ENCODE measurements at regions not wholly inside any gene's neighbourhood (a gene's known extent, or its start where the extent isn't known, plus 50 kb on each side); places are given as distances from the start of the nearest gene placed in this dataset.
A peak's percentile ranks its signal among the peaks of the same experiment; 100 is the strongest.
"Not testable (repeated sequence)": the region's sequence is repeated elsewhere in the genome, so short reads cannot be mapped to it uniquely, and the experiment has no call there.

DNA sequence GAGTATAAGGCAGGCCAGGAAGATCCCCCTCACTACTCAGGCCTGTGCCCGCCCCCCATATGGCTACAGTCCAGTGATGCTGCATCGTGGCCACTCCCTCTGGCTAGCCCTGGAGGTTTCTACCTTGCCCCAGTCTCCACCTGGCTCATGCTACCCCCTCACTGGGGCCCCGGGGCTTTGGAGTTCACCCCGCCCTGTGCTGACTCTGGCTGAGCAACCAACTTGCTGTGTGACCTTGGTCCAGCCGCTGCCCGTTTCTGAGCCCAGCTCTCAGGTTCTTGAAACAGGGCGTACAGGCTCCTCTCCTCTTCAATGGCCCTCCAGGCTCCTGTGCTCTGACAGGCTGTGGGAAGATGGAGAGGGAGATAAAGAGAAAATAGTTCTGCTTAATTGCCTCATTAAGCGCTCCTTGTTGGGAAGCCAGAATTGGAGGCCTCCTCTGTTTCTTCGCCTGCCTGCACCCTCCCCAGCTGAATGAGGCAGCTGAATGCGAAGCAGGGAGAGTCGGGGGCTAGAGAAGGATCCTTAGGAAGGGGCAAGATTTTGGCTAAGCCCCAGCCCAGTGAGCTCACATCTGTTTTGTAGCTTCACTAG is 138.2 kb upstream of the NCOR2 start:
- DNase-seq: no peak

DNA sequence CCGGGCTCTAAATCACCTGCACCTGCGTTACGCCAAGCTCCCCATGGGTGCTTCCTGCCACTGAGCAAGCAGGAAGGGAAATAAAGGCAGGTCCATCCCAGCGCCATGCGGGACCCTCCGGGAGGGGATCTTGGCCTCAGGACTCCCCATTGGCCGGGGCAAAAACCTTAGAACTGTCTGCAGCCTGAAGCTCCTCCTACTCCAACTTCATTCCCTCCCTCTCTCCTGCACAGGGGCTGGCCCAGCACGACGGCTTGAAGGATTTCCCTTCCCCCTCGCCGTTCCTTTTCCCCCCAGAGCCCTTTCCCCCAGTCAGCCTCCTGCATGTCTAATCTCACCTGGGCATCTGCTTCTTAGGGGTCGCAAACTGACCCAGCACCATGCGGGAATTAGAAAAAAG is 137.2 kb upstream of the NCOR2 start:
- no peak for DNase-seq

DNA sequence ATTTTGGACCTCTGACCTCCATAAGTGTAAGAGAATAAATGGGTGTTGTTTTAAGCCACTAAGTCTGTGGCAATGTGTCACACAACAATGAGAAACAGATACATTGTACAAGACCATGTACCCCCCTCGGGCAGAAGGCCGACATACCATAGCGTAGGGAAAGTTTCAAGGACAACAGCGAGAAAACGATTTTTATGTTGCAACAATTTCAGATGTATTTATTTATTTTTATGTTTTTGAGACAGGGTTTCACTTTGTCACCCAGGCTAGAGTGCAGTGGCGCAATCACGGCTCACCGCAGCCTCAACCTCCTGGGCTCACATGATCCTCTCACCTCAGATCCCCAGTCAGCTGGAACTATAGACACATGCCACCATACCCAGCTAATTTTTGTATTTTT is 136.4 kb upstream of the NCOR2 start:
- DNase-seq: no peak

DNA sequence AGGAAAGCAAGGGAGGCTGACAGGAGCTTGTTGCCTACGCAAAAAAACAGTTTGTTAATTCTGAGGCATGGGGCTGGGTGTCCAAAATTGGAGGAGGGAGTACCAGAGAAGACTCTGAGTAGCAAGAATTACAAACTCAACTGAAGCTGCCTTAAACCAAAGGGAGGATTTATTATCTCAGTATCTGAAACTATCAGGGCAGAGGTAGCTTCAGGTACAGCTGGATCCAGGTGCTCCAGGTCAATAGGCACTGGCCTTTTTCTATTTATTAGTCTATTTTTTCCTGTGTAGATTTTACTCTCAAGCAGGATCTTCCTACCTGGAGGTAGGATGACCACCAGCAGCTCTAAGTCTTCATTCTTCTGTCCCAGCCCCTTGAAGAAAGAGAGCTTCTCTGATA is 135.3 kb upstream of the NCOR2 start:
- no peak for DNase-seq

DNA sequence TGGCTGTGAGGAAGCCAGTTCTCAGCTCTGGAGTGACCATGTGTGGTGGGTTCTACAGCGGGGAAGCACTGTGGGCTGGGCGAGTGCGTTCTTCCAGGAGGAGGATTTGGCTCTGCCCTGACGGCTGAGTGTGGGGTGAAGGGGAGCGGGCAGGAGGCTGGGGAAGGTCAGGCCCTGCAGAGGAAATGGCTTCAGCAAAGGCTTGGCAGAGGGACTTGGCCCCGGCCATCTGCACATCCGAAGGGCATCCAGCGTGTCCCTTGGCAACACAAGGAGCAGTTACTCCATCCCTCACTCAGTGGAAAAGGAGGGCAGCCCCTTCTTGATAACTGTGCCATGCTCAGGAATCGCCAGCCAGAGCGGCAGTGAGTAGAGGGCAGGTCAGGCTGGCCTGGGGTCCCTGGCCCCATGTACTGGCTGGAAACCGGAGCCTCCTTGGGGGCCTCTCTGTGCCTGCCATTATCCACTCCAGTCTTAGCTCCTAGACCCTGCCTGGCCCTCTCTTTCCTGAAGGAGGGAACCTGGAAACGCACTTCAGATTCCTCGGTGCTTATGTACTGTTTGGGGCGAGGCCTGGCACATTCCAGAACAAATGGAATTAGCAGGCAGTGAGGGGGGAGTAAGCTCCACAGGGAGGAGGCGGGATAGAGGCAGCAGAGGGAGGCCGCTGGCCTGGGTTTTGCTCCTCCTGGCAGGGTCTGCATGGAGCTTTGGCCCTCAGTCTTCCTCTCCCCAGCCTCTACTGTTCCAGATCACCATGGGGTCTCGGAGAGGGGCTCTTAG is 133.6 kb upstream of the NCOR2 start:
- peak; percentile 80 for DNase-seq

DNA sequence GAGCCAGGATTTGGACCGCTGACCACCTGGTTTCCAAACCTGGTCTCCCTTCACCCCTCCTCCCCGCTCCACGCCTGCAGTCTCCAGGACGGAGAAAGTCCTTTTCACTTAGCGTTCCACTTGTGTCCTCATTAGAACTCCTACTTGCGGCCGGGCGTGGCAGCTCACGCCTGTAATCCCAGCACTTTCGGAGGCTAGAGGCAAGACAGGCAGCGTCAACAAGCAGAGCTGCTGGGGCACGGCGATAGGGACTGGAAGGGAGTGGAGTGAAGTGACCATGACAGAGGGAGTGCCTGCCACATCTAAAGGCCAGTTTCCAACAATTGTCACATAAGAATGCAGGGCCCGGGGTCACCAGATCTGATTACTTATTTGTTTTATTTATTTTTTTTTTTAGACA is 132.5 kb upstream of the NCOR2 start:
- no peak for DNase-seq

DNA sequence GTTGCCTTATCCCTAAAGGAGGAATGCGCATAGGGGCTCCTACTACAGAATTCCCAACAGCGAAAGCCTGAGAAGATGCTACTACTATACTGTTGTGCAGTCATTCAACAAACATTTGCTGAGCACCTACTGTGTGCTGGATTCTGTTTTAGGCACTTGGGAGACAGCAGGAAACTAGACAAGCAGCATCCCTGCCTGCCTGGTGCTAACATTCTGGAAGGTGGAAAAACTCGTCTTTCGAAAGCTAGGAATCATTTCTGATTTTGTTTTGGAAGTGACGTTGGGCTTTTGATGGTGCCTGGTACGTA is 131.5 kb upstream of the NCOR2 start:
- DNase-seq: no peak

DNA sequence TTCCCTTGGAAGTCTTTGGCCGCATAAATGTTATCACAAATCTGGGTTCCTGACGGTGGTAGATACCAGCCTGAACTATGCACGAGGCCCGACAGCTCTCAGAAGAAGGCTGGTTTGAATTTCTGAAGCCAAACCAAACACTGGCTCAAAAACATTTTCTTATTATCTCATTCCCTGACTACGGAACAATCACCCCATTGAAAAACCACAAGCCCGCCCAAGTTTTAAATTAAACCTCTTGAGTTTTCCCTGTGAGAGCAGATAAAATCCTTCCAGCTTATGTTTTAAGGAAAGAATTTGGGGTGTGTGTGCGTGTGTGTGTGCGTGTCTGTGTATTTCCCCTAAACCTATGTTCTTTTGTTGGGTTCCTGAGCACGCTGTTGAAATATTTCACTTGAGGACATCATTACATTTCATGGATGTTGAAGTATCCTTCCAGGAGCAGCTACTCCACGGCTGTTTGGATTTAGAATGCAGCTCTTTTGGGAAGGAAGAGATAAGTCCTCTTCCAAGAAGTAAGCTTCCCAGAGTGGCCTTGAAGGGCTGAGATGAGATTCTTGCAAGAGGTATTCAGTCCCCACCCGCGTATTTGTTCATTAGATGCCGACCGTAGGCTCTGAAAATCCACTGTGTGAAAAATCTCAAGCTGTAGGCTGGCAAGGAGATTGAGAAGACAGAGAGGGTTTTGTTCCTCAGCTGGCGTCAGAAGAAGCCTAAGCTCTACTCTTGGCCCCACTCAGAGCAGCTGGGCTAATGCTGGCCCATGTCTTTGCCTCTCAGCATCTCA is 131.0 kb upstream of the NCOR2 start:
- peak; percentile 77 for DNase-seq

DNA sequence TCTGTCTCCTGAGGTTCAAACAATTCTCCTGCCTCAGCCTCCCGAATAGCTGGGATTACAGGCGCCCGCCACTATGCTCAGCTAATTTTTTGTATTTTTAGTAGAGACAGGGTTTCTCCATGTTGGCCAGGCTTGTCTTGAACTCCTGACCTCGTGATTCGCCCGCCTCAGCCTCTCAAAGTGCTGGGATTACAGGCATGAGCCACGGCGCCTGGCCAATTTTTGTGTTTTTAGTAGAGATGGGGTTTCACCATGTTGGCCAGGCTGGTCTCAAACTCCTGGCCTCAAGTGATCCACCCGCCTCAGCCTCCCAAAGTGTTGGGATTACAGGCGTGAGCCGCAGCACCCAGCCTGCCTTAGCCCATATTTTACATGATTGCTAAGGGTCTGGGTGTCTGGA is 130.3 kb upstream of the NCOR2 start:
- DNase-seq: not testable (repeated sequence)

DNA sequence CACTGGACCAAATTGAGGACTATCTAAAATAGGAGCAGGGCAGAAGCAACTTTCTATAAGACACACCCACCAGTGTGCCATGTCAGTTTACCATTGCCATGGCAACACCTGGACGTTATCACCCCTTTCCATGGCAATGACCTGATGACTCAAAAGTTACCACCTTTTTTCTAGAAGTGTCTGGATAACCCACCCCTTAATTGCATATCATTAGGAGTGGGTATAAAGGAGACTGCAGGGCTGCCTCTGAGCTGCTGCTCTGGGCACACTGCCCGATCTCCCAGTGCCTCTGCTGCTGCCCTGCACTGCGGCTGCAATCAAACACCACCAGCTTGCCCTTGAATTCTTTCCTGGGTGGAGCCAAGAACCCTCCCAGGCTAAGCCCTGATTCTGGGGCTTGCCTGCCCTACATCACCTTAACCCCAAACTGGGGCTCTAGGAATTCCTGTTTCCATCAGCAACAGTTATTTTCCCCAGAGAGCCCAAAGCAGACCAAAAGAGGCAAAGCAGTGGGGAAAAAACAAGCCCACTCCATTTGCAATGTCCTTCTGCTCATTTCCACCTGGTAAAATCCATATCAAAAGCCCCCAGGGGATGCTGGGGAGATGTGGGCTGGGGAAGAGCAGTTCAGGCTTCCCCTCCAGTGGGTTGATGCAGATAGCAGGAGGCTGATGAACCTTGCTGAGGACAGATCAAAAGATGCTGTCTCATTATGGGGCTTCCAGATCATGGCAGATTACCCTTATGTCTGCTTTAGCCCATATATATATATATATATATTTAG is 129.5 kb upstream of the NCOR2 start:
- DNase-seq: no peak

DNA sequence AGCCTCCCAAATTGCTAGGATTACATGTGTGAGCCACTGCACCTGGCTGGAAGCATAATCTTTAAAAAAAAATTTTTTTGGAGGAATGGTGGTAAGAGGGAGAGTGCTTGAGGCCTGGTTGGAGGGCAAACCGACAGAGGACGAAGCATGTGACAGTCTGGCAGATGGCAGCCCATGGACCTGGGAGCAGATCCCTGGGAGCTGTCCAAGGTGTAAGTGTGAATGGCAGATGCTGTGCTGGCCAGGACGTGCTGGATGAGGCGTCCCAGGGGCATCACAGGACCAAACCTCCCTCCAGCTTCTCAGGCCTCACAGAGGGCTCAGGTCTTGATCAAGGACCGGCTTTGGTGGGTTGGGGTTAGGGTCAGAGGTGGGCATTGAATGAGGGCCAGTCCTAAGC is 128.4 kb upstream of the NCOR2 start:
- DNase-seq: no peak

DNA sequence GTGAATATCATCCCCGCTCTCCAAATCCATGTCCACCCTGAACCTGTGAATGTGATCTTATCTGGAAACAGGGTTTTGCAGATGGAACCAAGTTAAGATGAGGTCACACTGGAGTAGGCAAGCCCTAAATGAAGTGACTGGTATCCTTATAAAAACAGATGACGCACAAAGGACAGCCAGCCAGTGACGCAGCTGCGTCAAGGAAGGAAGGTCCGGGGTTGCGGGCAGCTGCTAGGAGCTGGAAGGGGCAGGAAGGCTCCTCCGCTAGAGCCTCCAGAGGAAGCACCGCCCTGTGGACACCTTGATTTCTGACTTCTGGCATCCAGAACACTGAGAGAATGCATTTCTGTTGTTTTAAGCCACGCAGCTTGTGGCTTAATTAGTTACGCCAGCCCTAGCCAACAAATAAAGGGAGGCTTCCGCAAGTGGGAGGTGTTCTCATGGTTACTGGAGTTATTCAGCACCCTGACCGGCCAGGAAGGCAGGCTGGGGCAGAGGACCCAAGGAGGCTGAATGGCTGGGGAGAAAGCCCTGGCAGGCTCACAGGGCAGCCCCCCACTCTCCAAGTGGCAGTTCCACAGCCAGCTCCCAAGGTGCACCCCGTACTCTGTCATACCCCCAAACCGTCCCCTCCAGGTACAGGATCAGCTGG is 127.6 kb upstream of the NCOR2 start:
- no peak for DNase-seq

DNA sequence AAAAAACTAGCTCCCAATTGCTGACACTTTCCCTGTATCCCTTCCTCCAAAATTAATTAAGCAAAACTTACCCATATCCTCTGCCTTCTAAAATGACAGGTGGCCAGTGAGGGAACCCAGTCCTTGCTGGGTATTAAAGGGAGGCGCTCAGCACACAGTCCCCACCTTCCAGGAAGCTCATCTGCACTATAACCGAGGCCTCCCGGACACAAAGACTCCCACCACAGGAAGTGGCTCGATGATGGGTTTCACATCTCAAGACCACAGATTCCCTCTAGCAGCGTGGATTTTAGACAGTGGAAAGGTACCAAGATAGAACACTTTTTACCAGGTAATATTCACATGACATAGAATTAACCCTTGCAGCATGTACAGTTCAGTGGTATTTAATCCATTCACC is 126.8 kb upstream of the NCOR2 start:
- no peak for DNase-seq

DNA sequence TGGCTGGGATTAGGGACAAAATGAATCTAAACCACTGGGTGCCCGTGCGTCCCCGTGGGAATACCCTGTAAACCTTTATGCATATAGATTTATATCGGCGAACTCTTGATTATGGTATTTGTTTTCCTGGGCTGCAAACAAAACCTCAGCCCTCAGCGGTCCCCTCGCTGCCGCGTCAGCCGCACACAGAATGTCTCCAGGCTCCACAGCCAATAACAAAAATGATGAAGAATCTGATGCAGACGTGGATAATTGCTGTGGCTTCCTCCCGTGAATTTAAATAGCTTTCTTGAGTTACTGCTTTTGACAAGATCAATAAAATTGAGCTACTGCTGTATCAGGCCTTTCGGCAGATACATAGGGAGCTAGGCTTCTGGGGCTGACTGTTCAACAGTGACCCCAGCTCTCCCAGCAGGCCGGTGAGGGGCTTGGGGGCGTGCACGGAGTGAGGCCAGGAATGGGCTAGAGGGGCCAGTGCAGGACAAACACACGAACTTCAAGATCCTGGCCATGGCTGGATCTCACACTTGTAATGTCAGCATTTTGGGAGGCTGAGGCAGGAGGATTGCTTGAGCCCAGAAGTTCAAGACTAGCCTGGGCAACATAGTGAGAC is 125.8 kb upstream of the NCOR2 start:
- no peak for DNase-seq

DNA sequence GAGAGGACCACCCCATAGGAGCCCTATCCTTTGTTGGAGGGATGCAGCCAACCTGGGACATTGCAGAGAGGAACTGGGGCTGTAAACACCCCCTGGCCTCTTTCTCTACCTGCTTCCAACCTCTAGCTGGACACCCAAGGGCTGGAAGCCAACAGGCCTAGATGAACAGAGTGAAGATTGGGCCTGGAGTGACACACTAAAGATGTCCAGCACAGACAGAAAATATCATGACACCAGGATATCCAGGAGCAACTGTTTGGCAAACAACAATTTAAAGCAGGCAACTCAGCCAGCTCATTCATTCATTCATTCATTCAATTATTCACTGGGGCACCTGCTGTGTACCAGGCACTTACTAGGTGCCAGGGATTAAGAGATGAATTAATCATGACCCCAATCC is 125.0 kb upstream of the NCOR2 start:
- DNase-seq: no peak

DNA sequence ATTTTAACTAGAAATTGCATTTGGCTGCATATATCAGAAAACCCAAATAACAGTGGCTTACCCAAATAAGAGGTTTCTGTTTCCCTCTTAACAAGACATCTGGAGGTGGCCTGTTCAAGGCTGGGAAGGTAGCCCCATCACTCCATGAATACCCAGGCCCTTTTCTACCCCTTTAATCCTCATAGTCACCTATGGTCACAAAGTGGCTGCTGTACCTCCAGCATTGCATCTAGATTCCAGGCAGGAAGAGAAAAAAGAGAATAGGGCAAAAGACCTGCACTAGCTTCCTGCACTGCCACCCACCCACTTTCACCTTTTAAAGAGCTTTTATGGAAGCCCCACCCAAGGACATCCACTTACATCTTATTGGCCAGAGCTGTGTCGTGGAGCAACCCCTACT is 124.0 kb upstream of the NCOR2 start:
- DNase-seq: no peak

DNA sequence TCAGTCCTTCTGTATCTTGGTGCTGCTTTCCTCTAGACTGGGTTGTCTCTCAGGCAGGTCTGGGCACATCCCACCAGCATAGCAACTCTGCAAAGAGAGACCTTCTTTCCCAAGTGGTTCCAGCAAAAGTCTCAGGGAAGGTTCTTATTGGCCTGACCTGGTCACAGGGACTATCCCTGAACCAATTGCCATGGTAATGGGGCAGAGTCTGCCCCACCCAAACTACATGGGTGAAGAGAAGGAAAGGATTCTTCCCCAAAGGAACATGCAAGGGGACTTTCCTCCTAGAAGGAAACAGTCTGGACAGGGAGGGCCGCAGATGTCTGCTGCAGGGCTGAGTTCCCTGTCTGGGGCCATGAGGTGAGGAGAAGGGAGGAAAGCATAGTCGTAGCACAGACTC is 122.2 kb upstream of the NCOR2 start:
- no peak for DNase-seq

DNA sequence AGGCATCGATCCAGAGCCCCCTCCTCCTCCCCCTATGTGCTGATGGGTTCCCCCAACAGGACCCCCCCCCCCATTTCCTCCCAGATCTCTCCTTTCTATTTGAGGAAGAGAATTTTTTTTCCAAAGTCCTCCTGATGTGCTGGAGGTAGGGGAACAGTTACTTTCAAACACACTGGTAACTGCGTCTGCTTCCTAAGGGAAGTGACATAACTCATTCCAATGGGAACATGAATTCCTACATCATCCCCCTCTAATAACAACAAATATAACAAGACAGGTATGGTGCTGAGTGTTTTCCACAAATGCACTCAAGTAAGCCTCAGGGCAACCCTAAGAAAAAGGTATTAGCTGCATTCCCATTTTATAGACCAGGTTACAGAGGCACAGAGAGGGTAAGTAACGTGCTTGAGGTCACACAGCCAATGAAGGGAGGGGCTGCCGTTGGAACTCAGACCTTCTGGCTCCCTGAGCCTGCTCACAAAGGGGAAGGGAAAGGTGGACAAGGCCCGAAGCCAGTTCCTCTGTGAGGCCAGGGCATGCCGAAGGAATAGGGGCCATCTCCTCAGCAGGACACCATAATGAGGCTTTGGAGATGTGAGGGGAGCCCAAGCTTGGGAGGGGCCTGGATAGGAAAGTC is 121.1 kb upstream of the NCOR2 start:
- DNase-seq: no peak

DNA sequence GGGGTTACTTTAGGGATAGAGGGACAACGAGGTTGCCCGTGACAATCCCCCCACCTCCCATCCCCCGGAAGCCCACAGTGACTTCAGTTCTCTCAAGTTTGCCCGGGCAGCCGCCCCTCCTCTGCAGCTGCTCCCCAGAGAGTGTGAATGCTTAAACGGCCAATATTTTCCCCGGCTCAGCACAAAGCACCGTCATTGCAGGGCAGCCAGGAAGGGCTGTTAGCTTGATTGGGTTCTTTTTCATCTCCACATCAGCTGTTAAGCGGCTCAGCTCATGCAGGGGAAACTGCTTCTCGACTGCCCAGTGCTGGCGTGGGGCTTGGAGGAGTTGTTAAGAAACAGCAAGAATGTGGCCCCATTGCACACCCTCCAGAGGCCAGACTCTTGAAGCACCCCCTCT is 120.5 kb upstream of the NCOR2 start:
- DNase-seq: peak; percentile 51

DNA sequence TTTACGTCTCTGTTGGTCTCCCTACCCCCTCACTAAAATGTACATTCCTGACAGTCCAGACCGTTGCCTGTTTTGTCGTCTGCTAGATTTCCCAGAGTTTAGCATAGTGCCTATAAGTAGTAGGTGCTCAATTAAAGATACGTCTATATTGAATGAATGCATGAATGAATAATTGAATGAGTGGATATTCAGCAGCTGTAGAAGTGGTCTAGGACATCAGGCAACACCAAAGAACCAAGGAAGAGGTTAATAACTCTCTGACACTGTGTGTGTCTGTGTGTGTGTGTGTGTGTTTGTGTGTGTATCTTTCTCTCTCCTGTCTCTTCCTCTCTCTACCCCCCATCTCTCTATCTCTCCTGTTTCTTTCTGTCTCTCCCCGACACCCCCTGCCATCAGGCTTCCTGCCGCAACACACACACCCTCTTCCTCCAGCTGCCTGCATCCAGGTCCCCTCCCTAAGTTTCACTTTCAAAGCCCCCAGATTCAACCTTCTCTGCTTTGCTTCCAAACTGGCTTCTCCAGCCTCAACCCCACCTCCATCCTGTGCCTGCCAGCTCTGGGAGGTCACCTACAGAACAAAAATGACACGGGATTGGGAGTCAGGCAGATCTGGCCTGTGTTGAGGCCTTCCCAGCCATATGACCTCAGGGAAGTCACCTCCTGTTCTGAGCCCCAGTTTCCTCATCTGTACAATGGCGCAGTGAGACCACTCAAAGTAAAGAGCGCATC is 119.9 kb upstream of the NCOR2 start:
- no peak for DNase-seq
